ENCODE measurements at regions not wholly inside any gene's neighbourhood (a gene's known extent, or its start where the extent isn't known, plus 50 kb on each side); places are given as distances from the start of the nearest gene placed in this dataset.

GRCh38 chr15:31974855-31975829 is 55.2 kb upstream of the CHRNA7 start:
- H3K4me3 Mint-ChIP-seq (ENCODE audit: unreplicated experiment): no peak overlapping the region
- no peak overlapping the region for H3K27ac Mint-ChIP-seq (ENCODE audit: unreplicated experiment)
- no peaks in the 10 kb centered on the region for H3K36me3 Mint-ChIP-seq (ENCODE audit: unreplicated experiment)
- H3K9me3 Mint-ChIP-seq (ENCODE audit: unreplicated experiment): no peaks in the 10 kb centered on the region
- peaks cover 7% of the 10 kb centered on the region for H3K4me1 Mint-ChIP-seq (ENCODE audit: unreplicated experiment)
- DNase-seq (ENCODE audit: extremely low spot score, unreplicated experiment): no peak
- peaks cover 4% of the 10 kb centered on the region for H3K27me3 Mint-ChIP-seq (ENCODE audit: unreplicated experiment)
- peak; percentile 61 for TF ChIP-seq CTCF (IDR thresholded peaks at IDR 0.05)

- no peak overlapping the region for H3K27ac Mint-ChIP-seq (ENCODE audit: unreplicated experiment)
- DNase-seq (ENCODE audit: extremely low spot score, unreplicated experiment): no peak
- H3K36me3 Mint-ChIP-seq (ENCODE audit: unreplicated experiment): no peaks in the 10 kb centered on the region
- no peak overlapping the region for H3K4me3 Mint-ChIP-seq (ENCODE audit: unreplicated experiment)
- peaks cover 1% of the 10 kb centered on the region for H3K27me3 Mint-ChIP-seq (ENCODE audit: unreplicated experiment)
- H3K9me3 Mint-ChIP-seq (ENCODE audit: unreplicated experiment): no peaks in the 10 kb centered on the region
- H3K4me1 Mint-ChIP-seq (ENCODE audit: unreplicated experiment): peaks cover 7% of the 10 kb centered on the region
- TF ChIP-seq CTCF (IDR thresholded peaks at IDR 0.05): no peak
Observed at GRCh38 chr15:31975830-31976229, 54.5 kb upstream of the CHRNA7 start.

GRCh38 chr15:31977138-31977537 is 53.2 kb upstream of the CHRNA7 start:
- Mint-ChIP-seq H3K9me3 (ENCODE audit: unreplicated experiment) (no peaks in the 10 kb centered on the region), H3K27ac (ENCODE audit: unreplicated experiment) (no peak overlapping the region), H3K4me1 (ENCODE audit: unreplicated experiment) (peaks cover 7% of the 10 kb centered on the region), H3K27me3 (ENCODE audit: unreplicated experiment) (no peaks in the 10 kb centered on the region), H3K36me3 (ENCODE audit: unreplicated experiment) (no peaks in the 10 kb centered on the region), H3K4me3 (ENCODE audit: unreplicated experiment) (no peak overlapping the region)
- no peak for TF ChIP-seq CTCF (IDR thresholded peaks at IDR 0.05)
- no peak for DNase-seq (ENCODE audit: extremely low spot score, unreplicated experiment)

GRCh38 chr15:31977812-31978661 is 52.3 kb upstream of the CHRNA7 start:
- peak; percentile 86 for TF ChIP-seq CTCF (IDR thresholded peaks at IDR 0.05)
- no peak for DNase-seq (ENCODE audit: extremely low spot score, unreplicated experiment)

More at GRCh38 chr15:31977812-31978661, 52.3 kb upstream of the CHRNA7 start:
- Mint-ChIP-seq H3K36me3 (ENCODE audit: unreplicated experiment) (no peaks in the 10 kb centered on the region), H3K4me1 (ENCODE audit: unreplicated experiment) (peaks cover 7% of the 10 kb centered on the region), H3K4me3 (ENCODE audit: unreplicated experiment) (no peak overlapping the region), H3K9me3 (ENCODE audit: unreplicated experiment) (no peaks in the 10 kb centered on the region), H3K27me3 (ENCODE audit: unreplicated experiment) (no peaks in the 10 kb centered on the region), H3K27ac (ENCODE audit: unreplicated experiment) (no peak overlapping the region)
